Thymus (tissue), 11 donors: ENCODE measurements at regions not wholly inside any gene's neighbourhood (a gene's known extent, or its start where the extent isn't known, plus 50 kb on each side); places are given as distances from the start of the nearest gene placed in this dataset.

Experiments
- DNase-seq, 9 donors: peaks; one replicate each; pipeline ENCODE4 v3.0.0-alpha.2; 2013; ENCODE audit warnings: low spot score in 9 of 9, low read depth in 6 of 9, missing footprints in 1 of 9
- H3K27ac ChIP-seq, 2 donors: one replicate each; pipeline ENCODE4 v1.5.1; 2013; ENCODE audit warnings: control low read depth in 1 of 2, low read depth in 1 of 2, low read length in 1 of 2, mild to moderate bottlenecking in 1 of 2, moderate library complexity in 1 of 2
- H3K27me3 ChIP-seq, 2 donors: one replicate each; pipeline ENCODE4 v1.5.1; 2013; ENCODE audit warnings: low read length in 1 of 2; ENCODE audit not compliant: control insufficient read depth in 2 of 2, insufficient read depth in 1 of 2
- H3K36me3 ChIP-seq, 2 donors: one replicate each; pipeline ENCODE4 v1.5.1; 2013; ENCODE audit warnings: low read length in 1 of 2, mild to moderate bottlenecking in 1 of 2, moderate library complexity in 1 of 2; ENCODE audit not compliant: control insufficient read depth in 2 of 2, insufficient read depth in 2 of 2
- H3K4me1 ChIP-seq, 2 donors: one replicate each; pipeline ENCODE4 v1.5.1; 2013; ENCODE audit warnings: low read length in 2 of 2; ENCODE audit not compliant: control insufficient read depth in 2 of 2, insufficient read depth in 2 of 2
- H3K4me3 ChIP-seq, 2 donors: one replicate each; pipeline ENCODE4 v1.5.1; 2013; ENCODE audit warnings: low read length in 2 of 2, control low read depth in 1 of 2, mild to moderate bottlenecking in 1 of 2
- H3K9me3 ChIP-seq, 2 donors: one replicate each; pipeline ENCODE4 v1.5.1; 2013; ENCODE audit warnings: low read length in 1 of 2, mild to moderate bottlenecking in 1 of 2; ENCODE audit not compliant: control insufficient read depth in 2 of 2, insufficient read depth in 1 of 2
- WGBS: extraction: QIAGEN DNeasy Blood & Tissue Kit; methylation state at CpG from one replicate; pipeline ENCODE4 v1.1.7; 2013; 5-methylcytosine and 5-hydroxymethylcytosine counted together
- donor health status: healthy.

DNA sequence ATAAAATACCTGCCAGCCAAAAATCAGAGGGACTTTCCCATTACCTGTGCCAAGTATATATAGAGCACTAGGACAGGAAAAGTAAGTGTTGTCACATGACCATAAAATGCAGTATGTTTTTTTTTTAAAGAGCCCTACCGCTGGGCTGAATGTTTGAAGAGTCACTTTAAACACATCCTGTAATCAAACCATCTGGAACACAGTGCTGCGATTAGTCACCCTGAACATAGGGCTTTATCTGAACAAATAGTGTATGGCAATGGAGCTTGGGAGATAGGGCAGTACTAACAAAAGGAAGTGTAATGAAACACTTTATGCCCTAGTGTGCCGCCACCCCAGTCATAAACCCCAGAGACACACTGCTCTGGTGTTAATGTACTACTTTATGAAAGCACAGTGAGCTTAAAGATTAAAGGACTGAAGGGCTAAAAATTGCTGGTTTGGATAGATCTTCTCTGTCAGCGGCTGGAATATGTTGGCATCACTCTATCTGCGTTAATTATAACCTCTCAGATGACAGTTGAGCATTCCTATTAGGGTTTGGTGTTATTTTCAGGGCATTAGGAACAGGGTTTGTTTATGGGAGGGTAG is 90.4 kb downstream of the ZNF608 start:
- 71% methylated on average over 5 of the region's 5 CpGs for WGBS
- peaks cover 19 to 33% of the 10 kb centered on the region in 2 donors for H3K27me3 ChIP-seq
- H3K9me3 ChIP-seq: no peaks in the 10 kb centered on the region
- H3K36me3 ChIP-seq: no peaks in the 10 kb centered on the region
- peaks cover 9 to 15% of the 10 kb centered on the region in 2 donors for H3K4me1 ChIP-seq
- peak in 1 of 9 donors; percentile 41 for DNase-seq
- H3K4me3 ChIP-seq: no peak overlapping the region
- peak overlapping the region in 1 of 2 donors; percentile 7 for H3K27ac ChIP-seq

- peaks cover 23 to 37% of the 10 kb centered on the region in 2 donors for H3K27me3 ChIP-seq
- 88% methylated on average over 8 of the region's 8 CpGs for WGBS
- no peak overlapping the region for H3K27ac ChIP-seq
- H3K9me3 ChIP-seq: no peaks in the 10 kb centered on the region
- H3K36me3 ChIP-seq: no peaks in the 10 kb centered on the region
- no peak for DNase-seq
- H3K4me1 ChIP-seq: peaks cover 9 to 16% of the 10 kb centered on the region in 2 donors
- no peak overlapping the region for H3K4me3 ChIP-seq
Observed at GRCh38 chr5:124655251-124655917, 91.1 kb downstream of the ZNF608 start.

DNA sequence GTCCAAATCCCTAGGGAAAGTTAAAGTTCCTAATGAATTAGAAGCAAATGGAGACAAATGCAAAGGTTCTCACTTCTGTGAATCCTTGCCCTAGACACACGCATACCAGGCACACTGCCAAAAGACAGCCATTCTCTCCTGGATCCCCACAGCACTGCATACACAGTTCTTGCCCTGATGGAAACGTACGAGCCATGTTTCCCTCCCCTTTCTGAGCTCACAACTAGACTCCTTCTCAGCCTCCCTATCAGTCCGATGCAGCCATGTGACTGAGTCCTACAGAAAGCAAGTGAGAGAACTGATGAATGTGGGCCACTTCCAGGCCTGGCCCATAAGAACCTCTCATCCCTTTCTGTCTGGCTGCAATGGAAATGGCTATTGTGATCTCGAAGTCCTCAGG is 92.0 kb downstream of the ZNF608 start:
- 97% methylated on average over 5 of the region's 5 CpGs for WGBS
- no peaks in the 10 kb centered on the region for H3K36me3 ChIP-seq
- H3K4me1 ChIP-seq: peaks cover 11 to 23% of the 10 kb centered on the region in 2 donors
- H3K4me3 ChIP-seq: no peak overlapping the region
- no peak overlapping the region for H3K27ac ChIP-seq
- H3K27me3 ChIP-seq: peaks cover 25 to 37% of the 10 kb centered on the region in 2 donors
- no peaks in the 10 kb centered on the region for H3K9me3 ChIP-seq
- DNase-seq: no peak

DNA sequence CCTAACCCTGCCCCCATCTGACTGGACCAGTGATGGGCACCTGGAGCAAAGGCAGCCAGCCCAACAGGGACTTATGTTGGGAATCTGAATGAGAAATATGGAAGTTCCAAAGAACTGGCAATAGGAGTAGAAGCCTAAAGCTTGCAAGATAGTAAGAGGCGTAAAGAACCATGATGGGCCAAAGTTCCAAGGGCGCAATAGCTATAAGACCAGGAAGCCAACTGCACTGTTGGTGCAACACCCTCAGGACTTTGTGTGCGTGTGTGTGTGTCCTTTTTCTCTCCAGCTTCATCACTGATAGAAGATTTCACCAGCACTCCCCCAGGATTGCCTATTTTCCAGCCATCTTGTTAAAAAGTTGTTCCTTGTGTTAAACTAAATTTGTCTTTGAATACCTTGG is 92.8 kb downstream of the ZNF608 start:
- DNase-seq: no peak
- H3K4me1 ChIP-seq: peaks cover 15 to 30% of the 10 kb centered on the region in 2 donors
- H3K4me3 ChIP-seq: no peak overlapping the region
- WGBS: over 99% methylated on average over 3 of the region's 3 CpGs
- H3K27me3 ChIP-seq: peaks cover 29 to 41% of the 10 kb centered on the region in 2 donors
- H3K9me3 ChIP-seq: no peaks in the 10 kb centered on the region
- no peak overlapping the region for H3K27ac ChIP-seq
- H3K36me3 ChIP-seq: no peaks in the 10 kb centered on the region

- 99% methylated on average over 2 of the region's 2 CpGs for WGBS
- DNase-seq: no peak
- no peak overlapping the region for H3K27ac ChIP-seq
- H3K36me3 ChIP-seq: no peaks in the 10 kb centered on the region
- no peaks in the 10 kb centered on the region for H3K9me3 ChIP-seq
- H3K4me3 ChIP-seq: no peak overlapping the region
- H3K4me1 ChIP-seq: peaks cover 15 to 35% of the 10 kb centered on the region in 2 donors
- H3K27me3 ChIP-seq: peaks cover 34 to 48% of the 10 kb centered on the region in 2 donors
Observed at GRCh38 chr5:124652892-124653441, 93.5 kb downstream of the ZNF608 start.

DNA sequence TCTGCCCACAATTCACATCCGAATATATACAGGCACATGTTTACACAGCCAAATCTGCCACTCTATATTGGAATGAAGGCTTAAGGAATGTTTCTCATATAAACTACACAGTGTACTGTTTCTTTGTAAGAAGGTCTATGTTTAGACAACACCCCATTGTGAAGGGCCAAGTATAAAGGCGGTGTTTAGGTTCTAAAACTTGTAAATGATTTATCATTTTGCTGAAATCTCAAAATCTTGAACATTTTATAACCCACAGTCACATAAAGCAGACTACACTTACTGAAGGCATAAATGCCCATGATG is 94.0 kb downstream of the ZNF608 start:
- Histone ChIP-seq H3K27me3 (peaks cover 38 to 53% of the 10 kb centered on the region in 2 donors), H3K36me3 (peaks cover 0 to 1% of the 10 kb centered on the region in 2 donors), H3K4me1 (peaks cover 15 to 35% of the 10 kb centered on the region in 2 donors), H3K27ac (no peak overlapping the region), H3K9me3 (no peaks in the 10 kb centered on the region), H3K4me3 (no peak overlapping the region)
- WGBS: 65% methylated on average over 2 of the region's 2 CpGs
- DNase-seq: no peak

DNA sequence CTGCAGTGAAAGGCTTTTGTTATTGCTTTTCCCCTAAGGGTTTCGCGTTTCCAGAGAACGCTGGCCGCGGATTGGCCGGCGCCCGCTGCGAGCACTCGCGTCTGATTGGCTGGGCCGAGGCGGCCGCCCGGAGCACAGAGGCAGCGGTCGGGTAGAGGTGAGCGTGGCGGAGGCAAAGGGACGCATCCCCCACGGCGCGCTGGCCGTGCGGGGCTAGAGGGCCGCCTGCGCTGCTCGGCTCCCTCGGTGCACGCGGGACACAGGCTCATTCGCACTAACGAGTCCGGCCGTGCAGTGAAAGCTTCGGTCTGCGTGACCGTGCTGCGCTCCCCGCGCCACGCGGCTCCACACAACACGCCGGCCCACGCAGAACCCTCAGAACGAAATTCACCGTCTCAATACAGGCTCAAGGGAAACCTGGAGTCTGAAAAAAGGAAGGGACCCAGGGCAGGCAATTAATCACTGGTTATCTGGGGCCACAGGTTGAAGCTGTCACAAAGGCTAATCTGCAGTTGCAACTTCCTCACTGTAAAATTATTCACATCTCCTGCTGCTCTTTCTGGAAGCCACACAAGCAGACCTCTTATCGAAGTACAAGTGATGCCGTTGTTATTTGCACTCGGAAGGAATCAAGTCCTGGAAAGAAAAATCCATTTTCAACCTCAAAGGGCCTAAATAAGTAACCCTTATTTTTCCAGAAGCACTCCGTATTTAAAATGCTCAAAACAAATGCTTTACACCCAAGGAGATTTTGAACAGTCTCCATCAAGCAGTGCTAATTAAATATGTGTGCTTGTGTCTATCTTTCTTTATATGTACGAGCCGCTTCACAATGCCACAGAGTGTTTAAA is 94.6 kb downstream of the ZNF608 start:
- Histone ChIP-seq H3K4me1 (peaks cover 15 to 35% of the 10 kb centered on the region in 2 donors), H3K36me3 (peaks cover 0 to 3% of the 10 kb centered on the region in 2 donors), H3K4me3 (peak overlapping the region; percentile 45 to 52), H3K27ac (peak overlapping the region; percentile 8 to 53), H3K9me3 (no peaks in the 10 kb centered on the region), H3K27me3 (peaks cover 43 to 59% of the 10 kb centered on the region in 2 donors)
- DNase-seq: peak in 8 of 9 donors; percentile 13 to 77 (median 56)
- 3% methylated on average over 54 of the region's 54 CpGs for WGBS

- peaks cover 15 to 35% of the 10 kb centered on the region in 2 donors for H3K4me1 ChIP-seq
- DNase-seq: no peak
- WGBS: 43% methylated on average over 3 of the region's 3 CpGs
- peaks cover 49 to 64% of the 10 kb centered on the region in 2 donors for H3K27me3 ChIP-seq
- peak overlapping the region in 1 of 2 donors; percentile 33 for H3K27ac ChIP-seq
- no peaks in the 10 kb centered on the region for H3K9me3 ChIP-seq
- H3K36me3 ChIP-seq: peaks cover 0 to 3% of the 10 kb centered on the region in 2 donors
- H3K4me3 ChIP-seq: peak overlapping the region; percentile 45 to 52
Observed at GRCh38 chr5:124650951-124651662, 95.3 kb downstream of the ZNF608 start.
